ENCODE measurements at regions not wholly inside any gene's neighbourhood (a gene's known extent, or its start where the extent isn't known, plus 50 kb on each side); places are given as distances from the start of the nearest gene placed in this dataset.

GRCh38 chr10:89952325-89952724 is 250.9 kb downstream of the KIF20B start:
- intact Hi-C loops (cut with micrococcal nuclease; ENCODE audit: unreplicated experiment) (no loop called here), in situ Hi-C loops (cut with HindIII; ENCODE audit: extremely low pct_ligation_motif_present, low pct_unique_long_range_greater_than_20kb) (no loop called here)
- POLR2A ChIA-PET, result no interaction called here
- H3K27me3 ChIP-seq (ENCODE audit: control insufficient read depth in 1 of 2, insufficient read depth in 2 of 2, low read length in 2 of 2), result no peaks in the 10 kb centered on the region
- no peaks in the 10 kb centered on the region for H4K20me1 ChIP-seq (ENCODE audit: insufficient read depth, low read length)
- H3K4me1 ChIP-seq (ENCODE audit: insufficient read depth, low read length), result no peaks in the 10 kb centered on the region
- CTCF ChIA-PET (ENCODE audit: low intra/inter-chr PET ratio, low total read pairs), result no interaction called here
- FAIRE-seq (no peak), DNase-seq (ENCODE audit: low spot score) (no peak), ATAC-seq (no peak)
- no peak overlapping the region for H3K9ac ChIP-seq (ENCODE audit: insufficient read depth, low read depth, low read length)
- TF ChIP-seq AFF4 (CRISPR knock-in tag; IDR thresholded peaks at IDR 0.05) (no peak), GATAD1 (CRISPR knock-in tag; IDR thresholded peaks at IDR 0.05) (no peak), REXO4 (CRISPR knock-in tag; IDR thresholded peaks at IDR 0.05; ENCODE audit: borderline replicate concordance) (no peak), FOXJ3 (CRISPR knock-in tag; IDR thresholded peaks at IDR 0.05; ENCODE audit: borderline replicate concordance) (no peak)
- no peaks in the 10 kb centered on the region for H3K79me2 ChIP-seq (ENCODE audit: insufficient read depth, low read length)
- H2AFZ ChIP-seq (ENCODE audit: low read length), result no peak overlapping the region
- no peak overlapping the region for H3K4me3 ChIP-seq (replicated peaks in 1 of 3; ENCODE audit: insufficient read depth in 1 of 3, low read depth in 2 of 3, low read length in 3 of 3)
- no CpG with 5 or more reads among the region's 1 CpG for WGBS (ENCODE audit: low lambda C conversion rate)
- no peak overlapping the region for H3K27ac ChIP-seq (ENCODE audit: extremely low read length, insufficient read depth, low read length)
- H3K9me3 ChIP-seq (ENCODE audit: low read length), result no peaks in the 10 kb centered on the region
- no peak overlapping the region for H3K4me2 ChIP-seq (ENCODE audit: low read depth, low read length)
- H3K36me3 ChIP-seq (replicated peaks in 1 of 2; ENCODE audit: control insufficient read depth in 1 of 2, insufficient read depth in 2 of 2, low read length in 2 of 2), result no peaks in the 10 kb centered on the region
- no TSS peak for BruUV-seq (replicated peaks)

GRCh38 chr10:89952751-89953150 is 251.4 kb downstream of the KIF20B start:
- DNase-seq (ENCODE audit: low spot score), result no peak
- Histone ChIP-seq H4K20me1 (ENCODE audit: insufficient read depth, low read length) (no peaks in the 10 kb centered on the region), H3K27ac (ENCODE audit: extremely low read length, insufficient read depth, low read length) (no peak overlapping the region), H3K79me2 (ENCODE audit: insufficient read depth, low read length) (no peaks in the 10 kb centered on the region), H3K9ac (ENCODE audit: insufficient read depth, low read depth, low read length) (no peak overlapping the region), H3K4me3 (replicated peaks in 1 of 3; ENCODE audit: insufficient read depth in 1 of 3, low read depth in 2 of 3, low read length in 3 of 3) (no peak overlapping the region), H3K4me1 (ENCODE audit: insufficient read depth, low read length) (no peaks in the 10 kb centered on the region), H3K27me3 (ENCODE audit: control insufficient read depth in 1 of 2, insufficient read depth in 2 of 2, low read length in 2 of 2) (no peaks in the 10 kb centered on the region), H3K36me3 (replicated peaks in 1 of 2; ENCODE audit: control insufficient read depth in 1 of 2, insufficient read depth in 2 of 2, low read length in 2 of 2) (no peaks in the 10 kb centered on the region), H2AFZ (ENCODE audit: low read length) (no peak overlapping the region), H3K4me2 (ENCODE audit: low read depth, low read length) (no peak overlapping the region), H3K9me3 (ENCODE audit: low read length) (no peaks in the 10 kb centered on the region)
- no peak for FAIRE-seq
- in situ Hi-C loops (cut with HindIII; ENCODE audit: extremely low pct_ligation_motif_present, low pct_unique_long_range_greater_than_20kb) (no loop called here), intact Hi-C loops (cut with micrococcal nuclease; ENCODE audit: unreplicated experiment) (no loop called here)
- no TSS peak for BruUV-seq (replicated peaks)
- ChIA-PET CTCF (ENCODE audit: low intra/inter-chr PET ratio, low total read pairs) (no interaction called here), POLR2A (no interaction called here)
- no peak for ATAC-seq
- TF ChIP-seq ATF1 (CRISPR knock-in tag; IDR thresholded peaks at IDR 0.05), result no peak
- no peak for TF ChIP-seq STAT6 (CRISPR knock-in tag; IDR thresholded peaks at IDR 0.05; ENCODE audit: borderline replicate concordance)
- no peak for TF ChIP-seq ZXDC (CRISPR knock-in tag; IDR thresholded peaks at IDR 0.05)
- no peak for TF ChIP-seq HDAC6 (IDR thresholded peaks at IDR 0.05; ENCODE audit: low read depth, low read length)
- no peak for TF ChIP-seq ZNF83 (CRISPR knock-in tag; IDR thresholded peaks at IDR 0.05; ENCODE audit: borderline replicate concordance)
- TF ChIP-seq FOXP1 (IDR thresholded peaks at IDR 0.05), result no peak
- no peak for TF ChIP-seq FOXP1 (CRISPR knock-in tag; IDR thresholded peaks at IDR 0.05)
- no peak for TF ChIP-seq ATM (IDR thresholded peaks at IDR 0.05; ENCODE audit: borderline replicate concordance)

Measured in HepG2 (cell line).